22Rv1 (cell line): ENCODE measurements at regions not wholly inside any gene's neighbourhood (a gene's known extent, or its start where the extent isn't known, plus 50 kb on each side); places are given as distances from the start of the nearest gene placed in this dataset.

Source experiments
- H3K27ac ChIP-seq: fragments of 450-650 bp; 2 replicates; pipeline ENCODE4 v1.5.1; 2017
- CTCF ChIP-seq: fragments of 450-650 bp; IDR thresholded peaks from 2 replicates; pipeline ENCODE4 v1.5.1; 2017; ENCODE audit warnings: mild to moderate bottlenecking
- ZFX ChIP-seq: fragments of 450-650 bp; IDR thresholded peaks from 2 replicates; pipeline ENCODE4 v1.6.1; 2017; ENCODE audit warnings: antibody characterized with exemption, borderline replicate concordance

GRCh38 chr4:72924814-72925213 lies 144.7 kb downstream of the COX18 start:
- peak overlapping the region; percentile 40; the same call in 1 of the 2 replicates for H3K27ac ChIP-seq
- TF ChIP-seq ZFX (no peak), CTCF (no peak)

GRCh38 chr4:72919937-72920336 lies 149.6 kb downstream of the COX18 start:
- H3K27ac ChIP-seq: no peak overlapping the region
- TF ChIP-seq ZFX: no peak
- TF ChIP-seq CTCF: no peak

- TF ChIP-seq ZFX (no peak), CTCF (no peak)
Measured at GRCh38 chr4:72919464-72919863, 150.1 kb downstream of the COX18 start.

GRCh38 chr4:72918362-72918761 lies 151.2 kb downstream of the COX18 start:
- H3K27ac ChIP-seq: no peak overlapping the region
- no peak for TF ChIP-seq ZFX
- no peak for TF ChIP-seq CTCF

More at GRCh38 chr4:72919464-72919863, 150.1 kb downstream of the COX18 start:
- H3K27ac ChIP-seq: no peak overlapping the region

- TF ChIP-seq ZFX (no peak), CTCF (no peak)
- no peak overlapping the region for H3K27ac ChIP-seq
Measured at GRCh38 chr4:72911316-72911715, 158.2 kb downstream of the COX18 start.

- no peak overlapping the region for H3K27ac ChIP-seq
- TF ChIP-seq ZFX (no peak), CTCF (peak; percentile 53)
Measured at GRCh38 chr4:72909461-72909860, 160.1 kb downstream of the COX18 start.

GRCh38 chr4:72902354-72902753 lies 167.2 kb downstream of the COX18 start:
- H3K27ac ChIP-seq: no peak overlapping the region
- TF ChIP-seq ZFX: no peak
- no peak for TF ChIP-seq CTCF
